HEK293T (cell line): ENCODE measurements at regions not wholly inside any gene's neighbourhood (a gene's known extent, or its start where the extent isn't known, plus 50 kb on each side); places are given as distances from the start of the nearest gene placed in this dataset.

Experiments used
- ELF4 ChIP-seq: fragments of 450-650 bp; IDR thresholded peaks from 2 replicates; pipeline ENCODE4 v1.6.1; 2017; ENCODE audit warnings: antibody characterized with exemption
- FOXA1 ChIP-seq: fragments of 450-650 bp; IDR thresholded peaks from 2 replicates; pipeline ENCODE4 v1.6.1; 2016; ENCODE audit warnings: mild to moderate bottlenecking
- HDGF ChIP-seq: fragments of 450-650 bp; IDR thresholded peaks from 2 replicates; pipeline ENCODE4 v1.6.1; 2017; ENCODE audit warnings: antibody characterized with exemption, borderline replicate concordance
- LEF1 ChIP-seq: fragments of 450-650 bp; IDR thresholded peaks from 2 replicates; pipeline ENCODE4 v1.6.1; 2017; ENCODE audit warnings: mild to moderate bottlenecking, borderline replicate concordance
- TARDBP ChIP-seq: fragments of 450-650 bp; IDR thresholded peaks from 2 replicates; pipeline ENCODE4 v1.6.1; 2016

GRCh38 chr4:138078253-138078652 lies 163.9 kb downstream of the SLC7A11 start:
- TF ChIP-seq TARDBP (no peak), HDGF (no peak), ELF4 (no peak), FOXA1 (no peak), LEF1 (no peak)
